NT2/D1 (cell line): ENCODE measurements at regions not wholly inside any gene's neighbourhood (a gene's known extent, or its start where the extent isn't known, plus 50 kb on each side); places are given as distances from the start of the nearest gene placed in this dataset.
"Not testable (repeated sequence)": the region's sequence is repeated elsewhere in the genome, so short reads cannot be mapped to it uniquely, and the experiment has no call there.

Experiments used
- DNase-seq: peaks from one replicate; pipeline ENCODE4 v3.0.0-alpha.2; 2011; ENCODE audit warnings: low read depth, low spot score
- H3K27me3 ChIP-seq: 2 replicates; pipeline ENCODE4 v1.6.0; 2011; ENCODE audit warnings: mild to moderate bottlenecking; ENCODE audit not compliant: insufficient read length, insufficient read depth
- H3K36me3 ChIP-seq: 2 replicates; pipeline ENCODE4 v1.6.1; 2011; ENCODE audit warnings: mild to moderate bottlenecking, low read length, mixed read lengths; ENCODE audit not compliant: insufficient read depth, insufficient read length
- H3K4me1 ChIP-seq: 2 replicates; pipeline ENCODE4 v1.5.1; 2011; ENCODE audit not compliant: insufficient read depth, insufficient read length
- H3K4me3 ChIP-seq: 2 replicates; pipeline ENCODE4 v1.5.1; 2011; ENCODE audit warnings: low read depth; ENCODE audit not compliant: insufficient read length
- H3K9ac ChIP-seq: 2 replicates; pipeline ENCODE4 v1.6.0; 2011; ENCODE audit warnings: low read depth; ENCODE audit not compliant: insufficient read length
- H3K9me3 ChIP-seq: 2 replicates; pipeline ENCODE4 v1.5.1; 2011; ENCODE audit warnings: mild to moderate bottlenecking, low read length; ENCODE audit not compliant: insufficient read depth
- SUZ12 ChIP-seq: IDR thresholded peaks from 2 replicates; pipeline ENCODE4 v1.6.1; 2011; ENCODE audit not compliant: insufficient read length, insufficient read depth; ENCODE audit errors: extremely low read depth
- YY1 ChIP-seq: IDR thresholded peaks from 2 replicates; pipeline ENCODE4 v1.6.1; 2011; ENCODE audit not compliant: insufficient read length, insufficient read depth
- ZNF274 ChIP-seq: IDR thresholded peaks from 2 replicates; pipeline ENCODE4 v1.6.1; 2011; ENCODE audit warnings: mild to moderate bottlenecking, low read depth, low read length

- no peak overlapping the region for H3K9ac ChIP-seq
- 0 out of 2 replicates have a peak, but pooled peaks cover 4% of the 10 kb centered on the region for H3K9me3 ChIP-seq
- DNase-seq: no peak
- H3K4me1 ChIP-seq: no peaks in the 10 kb centered on the region
- no peak overlapping the region for H3K4me3 ChIP-seq
- TF ChIP-seq ZNF274 (no peak), YY1 (no peak), SUZ12 (no peak)
- H3K27me3 ChIP-seq: no peaks in the 10 kb centered on the region
- H3K36me3 ChIP-seq: no peaks in the 10 kb centered on the region
These were observed 494.0 kb downstream of the KCNT2 start for GRCh38 chr1:196114193-196114592.

- not testable (repeated sequence) for H3K4me1 ChIP-seq, H3K27me3 ChIP-seq, H3K36me3 ChIP-seq, DNase-seq, H3K9ac ChIP-seq, H3K4me3 ChIP-seq
- H3K9me3 ChIP-seq: 0 out of 2 replicates have a peak, but pooled peaks cover 10% of the 10 kb centered on the region
These were observed 499.2 kb downstream of the KCNT2 start for GRCh38 chr1:196108990-196109389.

- no peak overlapping the region for H3K4me3 ChIP-seq
- no peak for TF ChIP-seq ZNF274
- TF ChIP-seq YY1: no peak
- TF ChIP-seq SUZ12: no peak
- no peak for DNase-seq
- no peaks in the 10 kb centered on the region for H3K36me3 ChIP-seq
- no peaks in the 10 kb centered on the region for H3K27me3 ChIP-seq
- peaks cover 20% of the 10 kb centered on the region for H3K9me3 ChIP-seq
- no peak overlapping the region for H3K9ac ChIP-seq
- H3K4me1 ChIP-seq: no peaks in the 10 kb centered on the region
These were observed 502.3 kb downstream of the KCNT2 start for GRCh38 chr1:196105901-196106300.

- Histone ChIP-seq H3K9me3 (peaks cover 26% of the 10 kb centered on the region), H3K9ac (no peak overlapping the region), H3K4me1 (no peaks in the 10 kb centered on the region), H3K27me3 (no peaks in the 10 kb centered on the region), H3K36me3 (no peaks in the 10 kb centered on the region), H3K4me3 (no peak overlapping the region)
- no peak for DNase-seq
- TF ChIP-seq ZNF274 (no peak), YY1 (no peak), SUZ12 (no peak)
These were observed 505.4 kb downstream of the KCNT2 start for GRCh38 chr1:196102826-196103225.

DNA sequence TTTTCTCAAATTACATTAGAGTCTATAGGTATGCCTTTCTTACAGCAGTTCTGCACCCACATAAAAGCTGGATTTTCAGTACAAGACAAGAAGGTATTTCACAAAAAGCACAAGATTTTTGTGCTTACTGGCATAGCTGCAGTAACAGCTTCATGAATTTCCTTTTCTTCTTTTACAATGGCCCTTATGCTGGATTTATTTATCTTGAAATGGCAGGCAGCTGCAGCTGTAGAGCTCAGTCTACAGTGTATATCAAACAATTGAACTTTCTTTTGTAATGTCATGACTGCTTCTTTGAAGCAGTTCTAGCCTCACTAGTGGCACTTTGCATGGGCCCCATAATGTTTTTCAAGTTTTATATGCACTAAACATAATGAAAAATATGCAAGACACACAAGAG lies 510.2 kb downstream of the KCNT2 start:
- Histone ChIP-seq H3K36me3 (no peaks in the 10 kb centered on the region), H3K4me1 (no peaks in the 10 kb centered on the region), H3K9ac (no peak overlapping the region), H3K4me3 (no peak overlapping the region), H3K9me3 (peaks cover 19% of the 10 kb centered on the region), H3K27me3 (no peaks in the 10 kb centered on the region)
- no peak for TF ChIP-seq SUZ12
- TF ChIP-seq ZNF274: no peak
- no peak for TF ChIP-seq YY1
- DNase-seq: no peak

- no peak overlapping the region for H3K9ac ChIP-seq
These were observed 513.4 kb downstream of the KCNT2 start for GRCh38 chr1:196094821-196095220.

DNA sequence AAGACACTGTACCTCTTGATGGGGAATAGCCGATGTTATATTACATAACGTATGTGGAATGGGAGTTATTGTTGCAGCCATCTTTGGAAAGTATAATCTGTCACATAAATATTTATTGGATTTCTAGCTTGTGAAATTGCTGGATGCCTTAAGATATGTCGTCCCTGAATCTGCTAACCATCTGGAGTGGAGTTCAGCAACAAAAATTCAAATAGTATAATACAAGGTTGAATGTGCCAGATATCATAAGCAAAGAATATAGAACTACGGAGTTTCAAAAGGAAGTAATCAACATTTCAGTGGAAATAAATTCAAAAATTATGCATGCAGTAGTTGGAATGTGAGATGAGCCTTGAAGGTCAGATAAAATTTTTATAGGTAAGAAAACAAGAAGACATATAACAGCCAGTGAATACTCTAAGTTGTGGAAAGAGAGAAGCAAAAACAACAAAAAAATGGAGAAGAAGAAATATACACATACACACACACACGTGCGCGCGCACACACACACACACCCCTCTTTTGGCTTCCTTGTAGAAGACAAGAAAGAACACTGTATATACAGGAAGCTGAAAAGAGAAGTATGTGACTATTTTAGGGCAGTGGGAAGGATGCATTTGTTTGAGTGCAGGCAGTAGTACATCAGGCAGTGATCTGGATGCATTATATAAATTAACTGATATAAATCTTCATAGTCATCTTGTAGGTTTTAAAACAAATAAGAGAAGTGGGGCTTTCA lies 516.7 kb downstream of the KCNT2 start:
- no peak overlapping the region for H3K4me3 ChIP-seq
- TF ChIP-seq SUZ12: no peak
- TF ChIP-seq ZNF274: no peak
- no peak for TF ChIP-seq YY1
- DNase-seq: no peak

More at GRCh38 chr1:196094821-196095220, 513.4 kb downstream of the KCNT2 start:
- no peak for TF ChIP-seq YY1
- TF ChIP-seq ZNF274: no peak
- TF ChIP-seq SUZ12: no peak
- Histone ChIP-seq H3K4me1 (no peaks in the 10 kb centered on the region), H3K36me3 (no peaks in the 10 kb centered on the region), H3K27me3 (no peaks in the 10 kb centered on the region), H3K4me3 (no peak overlapping the region), H3K9me3 (no peaks in the 10 kb centered on the region)
- DNase-seq: no peak

DNA sequence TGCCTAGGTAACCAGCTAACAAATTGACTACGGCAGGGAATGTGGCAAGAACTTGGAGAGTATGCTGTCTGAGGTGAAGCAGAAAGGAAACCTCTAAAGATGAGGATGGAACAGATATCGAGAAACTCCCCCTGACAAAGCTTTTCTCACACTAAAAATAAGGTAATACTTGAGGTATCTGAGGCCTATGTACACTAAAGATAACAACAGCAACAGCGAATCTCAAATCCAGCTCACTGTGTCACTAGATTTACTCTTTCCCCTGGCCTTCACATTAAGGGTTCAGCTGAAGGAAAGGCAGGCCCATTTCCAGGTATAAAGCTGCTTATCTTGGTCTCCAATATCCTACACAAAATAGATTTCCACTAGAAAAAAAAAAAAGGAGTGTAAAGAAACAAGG lies 518.0 kb downstream of the KCNT2 start:
- TF ChIP-seq ZNF274 (no peak), SUZ12 (no peak), YY1 (no peak)
- H3K36me3 ChIP-seq: no peaks in the 10 kb centered on the region
- no peaks in the 10 kb centered on the region for H3K4me1 ChIP-seq
- no peaks in the 10 kb centered on the region for H3K27me3 ChIP-seq
- H3K4me3 ChIP-seq: no peak overlapping the region
- no peak overlapping the region for H3K9ac ChIP-seq
- H3K9me3 ChIP-seq: no peaks in the 10 kb centered on the region
- no peak for DNase-seq

More for the DNA sequence above, 516.7 kb downstream of the KCNT2 start:
- Histone ChIP-seq H3K4me1 (no peaks in the 10 kb centered on the region), H3K9me3 (no peaks in the 10 kb centered on the region), H3K9ac (no peak overlapping the region), H3K27me3 (no peaks in the 10 kb centered on the region), H3K36me3 (no peaks in the 10 kb centered on the region)
